CD4-positive, alpha-beta memory T cell (primary cell): ENCODE measurements at regions not wholly inside any gene's neighbourhood (a gene's known extent, or its start where the extent isn't known, plus 50 kb on each side); places are given as distances from the start of the nearest gene placed in this dataset.
A peak's percentile ranks its signal among the peaks of the same experiment; 100 is the strongest.

ENCODE experiments used
- CTCF ChIA-PET: fragments of 350-600 bp; sonication (Branson Sonifier 250); formaldehyde crosslinking; loops from one replicate; lab custom pipeline; 2021; ENCODE audit warnings: inconsistent platforms; ENCODE audit not compliant: partially characterized antibody; lab: Charles Lee
- POLR2A ChIA-PET: fragments of 350-600 bp; sonication (Branson Sonifier 250); formaldehyde crosslinking; loops from one replicate; lab custom pipeline; 2021; ENCODE audit not compliant: partially characterized antibody; lab: Charles Lee
- DNase-seq, 5 donors: peaks; one replicate each; pipeline versions ENCODE4 v3.0.0 to v3.0.0-alpha.2; 2020 to 2022; ENCODE audit warnings: mixed read lengths in 1 of 5
- H3K27ac ChIP-seq: one replicate; pipeline ENCODE4 v1.7.0; 2013; ENCODE audit warnings: low read depth, low read length
- H3K27me3 ChIP-seq: 2 replicates; pipeline ENCODE4 v1.7.0; 2013; ENCODE audit warnings: mild to moderate bottlenecking, low read length, moderate library complexity; ENCODE audit not compliant: insufficient read depth
- H3K36me3 ChIP-seq: 2 replicates; pipeline ENCODE4 v1.7.0; 2013; ENCODE audit warnings: mild to moderate bottlenecking, low read length, moderate library complexity; ENCODE audit not compliant: insufficient read depth
- H3K4me1 ChIP-seq: 2 replicates; pipeline ENCODE4 v1.7.0; 2013; ENCODE audit warnings: mild to moderate bottlenecking, low read length, moderate library complexity; ENCODE audit not compliant: insufficient read depth
- H3K4me3 ChIP-seq, 2 donors: one replicate each; pipeline ENCODE4 v1.7.0; 2013; ENCODE audit warnings: low read length in 2 of 2, mild to moderate bottlenecking in 1 of 2
- H3K9me3 ChIP-seq, 2 donors: one replicate each; pipeline ENCODE4 v1.7.0; 2013; ENCODE audit warnings: low read length in 2 of 2, control low read depth in 1 of 2; ENCODE audit not compliant: control insufficient read depth in 1 of 2
- H3K27ac Mint-ChIP-seq, 7 donors: one replicate each; pipeline ENCODE4 v1.8.0; 2020 to 2021; ENCODE audit warnings: mixed read lengths in 7 of 7, mild to moderate bottlenecking in 6 of 7, inconsistent platforms in 3 of 7, moderate library complexity in 3 of 7
- H3K27me3 Mint-ChIP-seq, 2 donors: one replicate each; pipeline ENCODE4 v1.8.0; 2020 to 2021; ENCODE audit warnings: mixed read lengths in 2 of 2
- H3K36me3 Mint-ChIP-seq, 2 donors: one replicate each; pipeline ENCODE4 v1.8.0; 2020 to 2021; ENCODE audit warnings: mixed read lengths in 2 of 2, inconsistent platforms in 1 of 2, mild to moderate bottlenecking in 1 of 2
- H3K4me1 Mint-ChIP-seq, 4 donors: one replicate each; pipeline ENCODE4 v1.8.0; 2020 to 2021; ENCODE audit warnings: mixed read lengths in 4 of 4, mild to moderate bottlenecking in 1 of 4
- H3K4me3 Mint-ChIP-seq, 8 donors: one replicate each; pipeline ENCODE4 v1.8.0; 2020 to 2021; ENCODE audit warnings: mixed read lengths in 8 of 8, mild to moderate bottlenecking in 7 of 8, moderate library complexity in 6 of 8, inconsistent platforms in 3 of 8
- H3K9me3 Mint-ChIP-seq, 8 donors: one replicate each; pipeline ENCODE4 v1.8.0; 2020 to 2021; ENCODE audit warnings: mixed read lengths in 8 of 8, mild to moderate bottlenecking in 5 of 8, inconsistent platforms in 3 of 8, moderate library complexity in 1 of 8
- intact Hi-C: fragments of 100-400 bp; cut with micrococcal nuclease; formaldehyde crosslinking; loops from one replicate; pipeline ENCODE4 v1.15.1; 2023

DNA sequence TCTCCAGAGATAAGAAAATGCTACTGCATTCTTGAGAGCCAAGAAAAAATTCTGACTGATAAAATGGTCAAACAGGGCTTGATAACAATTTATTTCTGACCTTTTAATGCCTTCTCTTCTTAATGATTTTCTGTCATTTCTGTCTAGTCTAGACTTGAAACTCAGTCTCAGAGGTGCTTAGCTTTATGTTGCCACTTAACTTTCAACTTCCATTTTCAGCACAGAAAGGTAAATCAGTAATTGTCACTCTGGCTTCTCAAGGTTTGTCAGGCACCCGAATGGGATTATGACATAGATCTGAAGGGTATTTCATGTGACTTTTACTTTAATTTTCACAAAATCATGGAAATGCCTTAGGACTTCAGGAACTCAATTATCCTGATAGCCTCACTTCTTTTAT lies 155.4 kb upstream of the GBE1 start:
- H3K9me3 ChIP-seq: no peaks in the 10 kb centered on the region
- H3K27me3 ChIP-seq: no peaks in the 10 kb centered on the region
- H3K36me3 ChIP-seq: no peaks in the 10 kb centered on the region
- no peak overlapping the region for H3K27ac Mint-ChIP-seq
- H3K4me1 Mint-ChIP-seq: no peaks in the 10 kb centered on the region
- no peak overlapping the region for H3K4me3 Mint-ChIP-seq
- no peaks in the 10 kb centered on the region for H3K36me3 Mint-ChIP-seq
- DNase-seq: no peak
- no peak overlapping the region for H3K4me3 ChIP-seq
- no peak overlapping the region for H3K27ac ChIP-seq
- H3K9me3 Mint-ChIP-seq: peaks cover 0 to 2% (median 0%) of the 10 kb centered on the region in 8 donors
- CTCF ChIA-PET: no interaction called here
- no peaks in the 10 kb centered on the region for H3K4me1 ChIP-seq
- POLR2A ChIA-PET: no interaction called here
- intact Hi-C loops: no loop called here
- H3K27me3 Mint-ChIP-seq: peaks cover 4 to 5% of the 10 kb centered on the region in 2 donors

DNA sequence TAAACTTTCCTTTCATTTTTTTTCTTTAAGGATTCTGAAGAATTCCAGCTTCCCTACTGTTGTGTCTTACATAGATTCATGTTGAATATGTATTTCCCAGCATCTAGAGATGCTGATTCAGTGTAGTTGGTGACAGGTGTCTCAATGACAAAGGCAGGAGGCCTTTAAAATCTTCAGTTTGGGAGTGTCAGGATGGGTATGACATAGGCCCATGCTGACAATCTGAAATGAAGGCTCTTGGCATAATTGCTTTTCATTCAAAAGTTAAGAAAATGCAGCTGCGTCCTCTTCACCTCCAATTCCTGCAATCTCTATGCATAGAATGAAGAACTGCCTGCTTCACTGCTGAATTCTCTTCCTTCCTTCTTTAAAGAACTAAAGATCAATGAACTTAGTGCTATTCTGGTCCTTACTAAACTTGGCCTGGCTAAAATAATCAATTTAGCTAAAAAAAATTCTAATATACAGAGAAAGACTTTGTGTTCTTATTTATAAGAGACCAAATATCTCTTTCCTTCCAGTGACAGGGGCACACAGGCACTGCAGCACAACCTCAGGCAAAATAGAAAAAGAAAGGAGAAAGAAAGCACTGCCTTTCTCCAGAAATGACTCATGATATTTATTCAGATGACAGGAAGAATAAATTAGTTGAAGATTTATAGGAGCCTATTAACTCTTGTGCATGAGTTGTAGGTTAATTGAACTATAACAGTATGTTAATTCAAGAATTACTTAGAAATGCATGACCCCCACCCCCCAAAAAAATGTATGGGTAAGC lies 152.6 kb upstream of the GBE1 start:
- Histone ChIP-seq H3K36me3 (no peaks in the 10 kb centered on the region), H3K4me3 (no peak overlapping the region), H3K27me3 (no peaks in the 10 kb centered on the region), H3K9me3 (no peaks in the 10 kb centered on the region), H3K27ac (no peak overlapping the region), H3K4me1 (no peaks in the 10 kb centered on the region)
- no peak overlapping the region for H3K27ac Mint-ChIP-seq
- H3K36me3 Mint-ChIP-seq: no peaks in the 10 kb centered on the region
- POLR2A ChIA-PET: no interaction called here
- intact Hi-C loops: no loop called here
- no peak for DNase-seq
- no peak overlapping the region for H3K4me3 Mint-ChIP-seq
- CTCF ChIA-PET: no interaction called here
- peaks cover 0 to 3% (median under 1%) of the 10 kb centered on the region in 4 donors for H3K4me1 Mint-ChIP-seq
- peaks cover 0 to 2% (median 0%) of the 10 kb centered on the region in 8 donors for H3K9me3 Mint-ChIP-seq
- H3K27me3 Mint-ChIP-seq: peaks cover 2 to 5% of the 10 kb centered on the region in 2 donors

DNA sequence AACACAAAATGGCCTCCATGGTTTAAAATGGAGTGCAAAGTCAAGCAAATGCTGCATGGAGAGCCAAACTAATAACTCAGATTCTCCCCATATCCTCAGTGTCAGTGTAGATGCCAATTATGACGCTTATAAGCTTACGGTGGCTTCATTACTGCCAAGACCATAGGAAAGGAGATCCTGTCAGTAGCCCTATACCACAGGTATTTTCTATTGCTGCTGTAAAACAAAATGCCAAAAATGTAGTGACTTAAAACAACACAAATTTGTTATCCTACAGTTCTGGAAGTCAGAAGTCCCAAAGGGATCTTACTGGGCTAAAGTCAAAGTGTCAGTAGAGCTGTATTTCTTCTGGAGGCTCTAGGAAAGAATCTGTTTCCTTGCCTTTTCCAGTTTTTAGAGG lies 149.8 kb upstream of the GBE1 start:
- Histone ChIP-seq H3K4me1 (no peaks in the 10 kb centered on the region), H3K27me3 (no peaks in the 10 kb centered on the region), H3K9me3 (no peaks in the 10 kb centered on the region), H3K4me3 (no peak overlapping the region), H3K27ac (no peak overlapping the region), H3K36me3 (no peaks in the 10 kb centered on the region)
- peaks cover 0 to 3% (median under 1%) of the 10 kb centered on the region in 4 donors for H3K4me1 Mint-ChIP-seq
- H3K27ac Mint-ChIP-seq: no peak overlapping the region
- no peaks in the 10 kb centered on the region for H3K9me3 Mint-ChIP-seq
- DNase-seq: no peak
- ChIA-PET POLR2A (no interaction called here), CTCF (interaction anchor here (1.1 to 3.3 kb wide), 4 partner anchors 9 to 243 kb away, joined by 3 to 36 read pairs (median 8); no protein-coding TSS in a partner anchor)
- peaks cover 4 to 6% of the 10 kb centered on the region in 2 donors for H3K27me3 Mint-ChIP-seq
- H3K4me3 Mint-ChIP-seq: no peak overlapping the region
- intact Hi-C loops: no loop called here
- no peaks in the 10 kb centered on the region for H3K36me3 Mint-ChIP-seq

DNA sequence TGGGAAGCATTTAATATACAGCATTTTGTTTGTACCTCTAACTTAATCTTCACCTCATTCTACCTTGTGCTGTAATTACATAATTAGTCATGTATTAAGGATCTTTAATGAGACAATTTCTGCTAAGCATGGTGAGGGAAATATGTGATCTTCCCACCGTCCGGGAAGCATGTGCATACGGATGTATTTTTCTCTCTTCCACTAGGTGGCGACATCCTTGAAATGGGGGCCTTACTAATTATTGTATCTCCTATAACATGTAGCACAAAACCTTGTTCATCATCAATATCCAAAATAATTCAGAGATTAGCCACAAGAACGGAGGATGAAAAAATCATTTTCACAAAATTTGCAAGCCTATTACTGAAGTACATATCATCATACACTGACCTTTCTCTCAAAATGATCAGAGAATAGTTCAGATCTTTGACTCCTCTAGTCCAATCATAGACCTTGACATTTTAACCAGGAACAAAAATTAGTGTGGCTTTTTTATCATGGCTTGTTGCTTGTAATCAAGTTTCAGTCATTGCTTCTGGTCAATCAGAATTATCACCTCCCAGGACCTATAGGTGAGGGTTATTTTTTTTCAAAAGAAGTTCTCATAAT lies 148.9 kb upstream of the GBE1 start:
- no peaks in the 10 kb centered on the region for H3K9me3 Mint-ChIP-seq
- no peak overlapping the region for H3K27ac ChIP-seq
- H3K9me3 ChIP-seq: no peaks in the 10 kb centered on the region
- H3K27ac Mint-ChIP-seq: no peak overlapping the region
- peak in 4 of 5 donors; percentile 1 to 23 (median 6) for DNase-seq
- H3K36me3 ChIP-seq: no peaks in the 10 kb centered on the region
- intact Hi-C loops: no loop called here
- H3K27me3 Mint-ChIP-seq: peaks cover 4 to 6% of the 10 kb centered on the region in 2 donors
- H3K4me1 Mint-ChIP-seq: peaks cover 0 to 3% (median under 1%) of the 10 kb centered on the region in 4 donors
- ChIA-PET POLR2A (no interaction called here), CTCF (interaction anchor here (0.9 to 3.3 kb wide), 8 partner anchors 10 to 243 kb away, joined by 3 to 36 read pairs (median 5); no protein-coding TSS in a partner anchor)
- no peak overlapping the region for H3K4me3 Mint-ChIP-seq
- no peaks in the 10 kb centered on the region for H3K36me3 Mint-ChIP-seq
- H3K4me3 ChIP-seq: no peak overlapping the region
- H3K4me1 ChIP-seq: no peaks in the 10 kb centered on the region
- no peaks in the 10 kb centered on the region for H3K27me3 ChIP-seq

DNA sequence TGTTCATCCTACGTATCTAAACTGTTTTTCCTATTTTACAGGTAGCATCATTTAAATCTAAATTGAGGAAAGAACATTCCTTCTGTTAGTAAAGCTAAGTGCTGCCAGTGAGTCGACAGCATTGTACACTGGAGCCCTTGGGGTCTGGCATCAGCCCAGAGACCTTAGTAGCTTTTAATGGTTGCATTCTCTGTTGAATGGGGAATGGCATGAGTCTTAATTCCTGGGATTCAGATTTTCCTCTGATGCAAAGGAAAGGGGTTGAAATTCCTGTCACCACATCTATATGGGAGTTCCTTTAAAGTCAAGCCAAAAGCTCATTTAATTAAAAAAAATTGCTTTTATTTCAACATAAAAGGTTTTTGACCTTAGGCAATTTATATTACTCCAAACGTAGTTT lies 148.4 kb upstream of the GBE1 start:
- Histone ChIP-seq H3K27me3 (no peaks in the 10 kb centered on the region), H3K27ac (no peak overlapping the region), H3K4me1 (no peaks in the 10 kb centered on the region), H3K9me3 (no peaks in the 10 kb centered on the region), H3K4me3 (no peak overlapping the region), H3K36me3 (no peaks in the 10 kb centered on the region)
- ChIA-PET CTCF (interaction anchor here (0.8 to 3.3 kb wide), 8 partner anchors 10 to 243 kb away, joined by 3 to 36 read pairs (median 5); no protein-coding TSS in a partner anchor), POLR2A (no interaction called here)
- Mint-ChIP-seq H3K4me3 (no peak overlapping the region), H3K9me3 (no peaks in the 10 kb centered on the region), H3K27me3 (peaks cover 4 to 6% of the 10 kb centered on the region in 2 donors), H3K4me1 (peaks cover 0 to 3% (median under 1%) of the 10 kb centered on the region in 4 donors), H3K36me3 (no peaks in the 10 kb centered on the region), H3K27ac (no peak overlapping the region)
- DNase-seq: no peak
- intact Hi-C loops: no loop called here

DNA sequence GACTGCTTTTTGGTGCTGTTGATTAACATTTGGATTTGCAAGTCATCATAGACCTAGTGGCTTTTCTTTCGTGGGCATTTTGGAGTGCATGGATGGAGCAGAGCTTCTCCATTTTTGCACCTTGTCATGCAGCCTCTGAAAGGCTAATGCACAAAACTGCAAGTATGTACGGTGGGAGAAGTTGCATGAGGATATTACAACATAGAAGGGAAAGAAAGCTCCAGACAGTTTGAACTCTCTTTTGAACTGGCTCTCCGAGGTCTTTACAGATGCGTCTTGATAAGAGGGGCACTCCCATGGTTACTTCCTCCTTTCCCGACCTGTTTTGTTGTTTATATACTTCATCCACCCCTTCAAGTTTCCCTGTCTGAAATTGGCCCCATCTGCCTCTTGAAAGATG lies 147.1 kb upstream of the GBE1 start:
- intact Hi-C loops: no loop called here
- no peak overlapping the region for H3K27ac ChIP-seq
- Mint-ChIP-seq H3K36me3 (no peaks in the 10 kb centered on the region), H3K9me3 (peaks cover 0 to 2% (median 0%) of the 10 kb centered on the region in 8 donors), H3K4me3 (no peak overlapping the region), H3K27ac (no peak overlapping the region), H3K4me1 (peaks cover 0 to 3% (median under 1%) of the 10 kb centered on the region in 4 donors), H3K27me3 (peaks cover 4 to 5% of the 10 kb centered on the region in 2 donors)
- DNase-seq: no peak
- no peaks in the 10 kb centered on the region for H3K4me1 ChIP-seq
- no peaks in the 10 kb centered on the region for H3K9me3 ChIP-seq
- H3K27me3 ChIP-seq: no peaks in the 10 kb centered on the region
- no peak overlapping the region for H3K4me3 ChIP-seq
- ChIA-PET CTCF (interaction anchor here (1.6 to 3.3 kb wide), 3 partner anchors 8 to 23 kb away, joined by 5 to 36 read pairs (median 13); no protein-coding TSS in a partner anchor), POLR2A (no interaction called here)
- no peaks in the 10 kb centered on the region for H3K36me3 ChIP-seq

DNA sequence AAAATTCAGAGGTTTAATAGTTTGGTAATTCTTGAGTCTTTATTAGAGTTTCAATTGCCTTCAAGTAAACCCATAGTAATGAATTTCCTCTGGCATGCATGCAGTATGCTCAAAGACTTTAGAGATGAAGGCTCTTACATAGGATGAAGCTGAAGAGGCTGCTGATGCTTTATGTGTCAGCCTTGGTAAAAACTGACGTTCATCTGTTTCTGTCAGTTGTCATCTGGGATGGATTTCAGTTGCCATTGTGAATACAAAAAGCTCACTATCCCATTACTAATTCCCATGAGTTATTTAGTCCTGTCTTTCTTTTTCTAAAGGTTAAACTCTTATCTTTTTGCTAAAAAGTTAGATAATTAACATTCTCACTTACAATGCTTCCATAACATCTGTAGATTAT lies 136.9 kb upstream of the GBE1 start:
- Histone ChIP-seq H3K27ac (no peak overlapping the region), H3K9me3 (no peaks in the 10 kb centered on the region), H3K4me3 (no peak overlapping the region), H3K4me1 (no peaks in the 10 kb centered on the region), H3K36me3 (no peaks in the 10 kb centered on the region), H3K27me3 (no peaks in the 10 kb centered on the region)
- POLR2A ChIA-PET: no interaction called here
- Mint-ChIP-seq H3K27me3 (peaks cover 0 to 1% of the 10 kb centered on the region in 2 donors), H3K27ac (no peak overlapping the region), H3K4me1 (no peaks in the 10 kb centered on the region), H3K36me3 (no peaks in the 10 kb centered on the region), H3K4me3 (no peak overlapping the region), H3K9me3 (peaks cover 0 to 3% (median 0%) of the 10 kb centered on the region in 8 donors)
- intact Hi-C loops: no loop called here
- CTCF ChIA-PET: interaction anchor here (1.0 to 1.2 kb wide), 2 partner anchors 11 to 13 kb away, joined by 3 to 5 read pairs; no protein-coding TSS in a partner anchor
- no peak for DNase-seq
